Ascending aorta (tissue), 2 donors: ENCODE measurements at regions not wholly inside any gene's neighbourhood (a gene's known extent, or its start where the extent isn't known, plus 50 kb on each side); places are given as distances from the start of the nearest gene placed in this dataset.

Source experiments
- DNase-seq, 2 donors: peaks; one replicate each; pipeline ENCODE4 v3.0.0-alpha.2; 2019; ENCODE audit warnings: low spot score in 2 of 2
- H3K27ac ChIP-seq, 2 donors: fragments of 200-600 bp; sonication (generic); one replicate each; pipeline ENCODE4 v1.5.1; 2016 to 2017; ENCODE audit warnings: mild to moderate bottlenecking in 1 of 2
- H3K27me3 ChIP-seq: fragments of 200-600 bp; sonication (generic); one replicate; pipeline ENCODE4 v1.5.1; 2017
- H3K36me3 ChIP-seq, 2 donors: fragments of 200-600 bp; sonication (generic); one replicate each; pipeline ENCODE4 v1.5.1; 2016
- H3K4me1 ChIP-seq, 2 donors: fragments of 200-600 bp; sonication (generic); one replicate each; pipeline ENCODE4 v1.5.1; 2016 to 2017; ENCODE audit warnings: mild to moderate bottlenecking in 1 of 2
- H3K4me3 ChIP-seq, 2 donors: fragments of 200-600 bp; sonication (generic); one replicate each; pipeline ENCODE4 v1.5.1; 2016 to 2017; ENCODE audit warnings: mild to moderate bottlenecking in 1 of 2
- H3K9me3 ChIP-seq, 2 donors: fragments of 200-600 bp; sonication (generic); one replicate each; pipeline ENCODE4 v1.5.1; 2016
- intact Hi-C: fragments of 100-400 bp; cut with DNase I; formaldehyde crosslinking; loops from one replicate; pipeline ENCODE4 v1.15.1; 2023
- TF ChIP-seq, protein P1 (sequence below), 3 experiments: fragments of 200-600 bp in 2 of 3; fragments of 450-650 bp in 1 of 3; sonication (generic) in 2 of 3; IDR thresholded peaks; one replicate each; pipeline ENCODE4 v1.5.1; 2016 to 2019; ENCODE audit warnings: antibody characterized with exemption in 3 of 3, mild to moderate bottlenecking in 1 of 3, moderate library complexity in 1 of 3

DNA sequence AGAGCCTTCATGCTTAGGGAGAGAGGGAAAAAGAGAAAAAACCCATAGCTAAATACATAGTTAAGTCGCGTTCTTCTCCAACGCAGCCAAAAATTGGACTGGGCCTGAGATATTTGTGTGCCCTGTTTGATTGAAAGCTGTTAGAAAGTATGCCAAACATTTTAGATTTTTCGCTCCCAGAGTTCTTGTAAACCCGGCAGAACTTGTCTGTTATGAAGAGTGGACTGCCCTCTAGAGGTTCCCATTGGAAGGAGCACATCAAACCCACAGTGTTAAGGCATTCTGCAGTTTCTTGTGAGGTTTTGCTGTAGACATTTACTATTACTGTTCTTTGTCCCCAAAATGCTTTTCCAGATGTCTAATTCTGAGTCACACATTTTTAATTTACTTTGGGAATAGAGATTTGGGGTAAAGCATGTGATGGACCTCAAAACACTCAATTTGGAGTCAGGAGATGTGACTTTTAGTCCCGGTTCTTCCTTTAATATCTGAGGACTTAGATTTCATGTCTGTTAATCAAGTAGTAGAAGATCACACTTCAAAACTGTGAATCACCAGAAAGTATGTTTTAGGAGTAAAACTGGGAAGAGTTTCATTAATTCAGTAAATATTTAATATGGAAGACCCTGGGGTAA, 96.6 kb downstream of the PCSK1 start:
- Histone ChIP-seq H3K36me3 (no peaks in the 10 kb centered on the region), H3K4me1 (peaks cover 11 to 67% of the 10 kb centered on the region in 2 donors), H3K9me3 (no peaks in the 10 kb centered on the region), H3K27ac (peak overlapping the region; percentile 80 to 81), H3K27me3 (no peaks in the 10 kb centered on the region), H3K4me3 (no peak overlapping the region)
- DNase-seq, result peak in 1 of 2 donors; percentile 91
- TF ChIP-seq, protein P1, sequence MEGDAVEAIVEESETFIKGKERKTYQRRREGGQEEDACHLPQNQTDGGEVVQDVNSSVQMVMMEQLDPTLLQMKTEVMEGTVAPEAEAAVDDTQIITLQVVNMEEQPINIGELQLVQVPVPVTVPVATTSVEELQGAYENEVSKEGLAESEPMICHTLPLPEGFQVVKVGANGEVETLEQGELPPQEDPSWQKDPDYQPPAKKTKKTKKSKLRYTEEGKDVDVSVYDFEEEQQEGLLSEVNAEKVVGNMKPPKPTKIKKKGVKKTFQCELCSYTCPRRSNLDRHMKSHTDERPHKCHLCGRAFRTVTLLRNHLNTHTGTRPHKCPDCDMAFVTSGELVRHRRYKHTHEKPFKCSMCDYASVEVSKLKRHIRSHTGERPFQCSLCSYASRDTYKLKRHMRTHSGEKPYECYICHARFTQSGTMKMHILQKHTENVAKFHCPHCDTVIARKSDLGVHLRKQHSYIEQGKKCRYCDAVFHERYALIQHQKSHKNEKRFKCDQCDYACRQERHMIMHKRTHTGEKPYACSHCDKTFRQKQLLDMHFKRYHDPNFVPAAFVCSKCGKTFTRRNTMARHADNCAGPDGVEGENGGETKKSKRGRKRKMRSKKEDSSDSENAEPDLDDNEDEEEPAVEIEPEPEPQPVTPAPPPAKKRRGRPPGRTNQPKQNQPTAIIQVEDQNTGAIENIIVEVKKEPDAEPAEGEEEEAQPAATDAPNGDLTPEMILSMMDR (IDR thresholded peaks at IDR 0.05), result peak; percentile 84 to 86 (median 84)
- intact Hi-C loops, result loop anchor here (1.0 to 10.0 kb wide), 6 partner anchors 112 to 689 kb away; partner anchors contain the start of genes ELL2 and RFESD

DNA sequence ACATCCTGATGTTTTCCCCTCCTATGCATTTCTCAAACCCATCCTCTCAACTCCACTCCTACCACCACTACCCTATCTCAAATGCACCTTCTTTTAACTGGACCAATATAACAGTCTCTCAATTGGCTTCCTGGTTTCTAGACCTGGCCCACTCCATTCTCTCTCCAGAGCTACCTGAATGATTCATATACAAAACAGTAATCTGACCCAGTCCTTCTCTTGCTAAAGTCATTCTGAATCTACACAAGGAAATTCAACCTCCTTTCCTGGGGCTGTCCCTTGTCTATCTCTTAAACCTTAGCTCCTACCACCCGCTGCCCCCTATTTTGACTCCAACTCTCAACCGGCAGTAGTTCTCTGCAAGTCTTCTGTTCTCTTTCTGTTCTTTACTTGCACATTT, 97.2 kb downstream of the PCSK1 start:
- TF ChIP-seq, protein P1 (IDR thresholded peaks at IDR 0.05), result no peak
- Histone ChIP-seq H3K4me1 (peaks cover 11 to 67% of the 10 kb centered on the region in 2 donors), H3K27ac (peak overlapping the region; percentile 80 to 81), H3K36me3 (no peaks in the 10 kb centered on the region), H3K9me3 (no peaks in the 10 kb centered on the region), H3K4me3 (no peak overlapping the region), H3K27me3 (no peaks in the 10 kb centered on the region)
- intact Hi-C loops, result loop anchor here (1.0 to 10.0 kb wide), 6 partner anchors 111 to 689 kb away; partner anchors contain the start of genes ELL2 and RFESD
- DNase-seq, result no peak

DNA sequence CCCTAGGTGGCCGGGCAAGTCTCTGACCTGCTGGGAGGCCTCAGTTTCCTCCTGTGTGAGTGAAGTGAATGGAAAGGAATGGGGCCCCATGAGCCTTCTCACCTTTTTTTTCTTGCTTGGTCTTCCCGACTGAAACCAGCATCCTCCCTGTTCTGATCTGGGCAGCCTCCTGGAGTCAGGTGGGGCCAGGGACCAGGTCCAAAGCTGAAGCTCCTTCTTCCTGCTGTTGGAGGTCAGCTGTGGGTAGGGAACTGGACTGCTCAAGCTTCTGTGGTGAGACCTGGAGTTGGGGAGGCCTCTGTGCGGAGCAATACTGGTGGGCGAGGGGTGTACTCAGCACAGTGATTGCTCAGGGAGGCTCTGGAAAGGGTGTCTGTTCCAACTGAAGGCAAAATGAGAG, 99.7 kb downstream of the PCSK1 start:
- intact Hi-C loops, result loop anchor here (5.0 to 10.0 kb wide), 3 partner anchors 36 to 109 kb away; no protein-coding TSS in a partner anchor
- Histone ChIP-seq H3K4me3 (peak overlapping the region in 1 of 2 donors; percentile 31), H3K4me1 (peaks cover 5 to 51% of the 10 kb centered on the region in 2 donors), H3K27ac (peak overlapping the region; percentile 44 to 53), H3K36me3 (no peaks in the 10 kb centered on the region), H3K9me3 (no peaks in the 10 kb centered on the region), H3K27me3 (no peaks in the 10 kb centered on the region)
- no peak for DNase-seq
- TF ChIP-seq, protein P1 (IDR thresholded peaks at IDR 0.05), result no peak

DNA sequence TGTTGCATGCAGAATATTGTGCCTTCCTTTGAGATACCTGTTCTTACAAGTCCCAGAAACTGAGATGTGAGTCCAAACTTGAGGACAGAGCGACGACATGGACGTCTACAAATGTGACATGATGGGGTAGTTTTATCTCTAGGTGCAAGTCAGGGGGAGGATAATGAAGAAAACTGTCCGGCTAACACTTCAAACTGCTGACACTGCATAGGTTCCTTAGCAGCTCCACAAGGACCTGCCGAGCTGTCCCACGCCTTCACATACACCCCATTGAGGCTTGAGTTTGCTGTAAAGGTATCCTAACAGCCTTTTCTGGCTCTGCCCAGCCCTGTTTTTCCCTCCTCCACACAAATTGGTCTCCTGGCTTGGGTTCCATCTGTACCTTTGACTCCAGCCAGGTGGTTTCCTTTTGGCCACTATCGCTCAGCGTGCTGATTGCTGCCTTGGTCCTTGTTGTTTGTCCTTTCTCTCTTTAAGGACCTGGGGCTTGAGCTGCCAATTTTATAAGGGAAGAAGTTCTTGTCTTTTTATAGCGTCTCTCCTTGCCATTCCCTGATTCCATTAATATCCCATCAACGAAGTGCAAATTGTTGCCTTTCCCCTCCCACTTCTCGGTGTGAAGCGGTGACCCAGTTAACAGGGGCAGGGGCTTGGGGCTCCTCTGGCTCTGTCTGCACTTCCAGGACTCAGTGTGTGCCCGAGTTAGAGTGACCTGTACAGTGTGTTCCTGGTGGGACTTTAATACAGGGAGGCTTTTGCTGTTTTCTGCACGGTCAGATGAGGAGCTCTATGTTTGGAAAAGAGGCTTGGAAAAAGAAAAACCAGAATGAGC, 100.3 kb downstream of the PCSK1 start:
- TF ChIP-seq, protein P1 (IDR thresholded peaks at IDR 0.05), result no peak
- no peak for DNase-seq
- no peaks in the 10 kb centered on the region for H3K9me3 ChIP-seq
- H3K27me3 ChIP-seq, result no peaks in the 10 kb centered on the region
- peak overlapping the region; percentile 44 to 53 for H3K27ac ChIP-seq
- peaks cover 5 to 46% of the 10 kb centered on the region in 2 donors for H3K4me1 ChIP-seq
- peak overlapping the region in 1 of 2 donors; percentile 31 for H3K4me3 ChIP-seq
- no peaks in the 10 kb centered on the region for H3K36me3 ChIP-seq
- intact Hi-C loops, result loop anchor here (5.0 to 10.0 kb wide), 3 partner anchors 35 to 108 kb away; no protein-coding TSS in a partner anchor

DNA sequence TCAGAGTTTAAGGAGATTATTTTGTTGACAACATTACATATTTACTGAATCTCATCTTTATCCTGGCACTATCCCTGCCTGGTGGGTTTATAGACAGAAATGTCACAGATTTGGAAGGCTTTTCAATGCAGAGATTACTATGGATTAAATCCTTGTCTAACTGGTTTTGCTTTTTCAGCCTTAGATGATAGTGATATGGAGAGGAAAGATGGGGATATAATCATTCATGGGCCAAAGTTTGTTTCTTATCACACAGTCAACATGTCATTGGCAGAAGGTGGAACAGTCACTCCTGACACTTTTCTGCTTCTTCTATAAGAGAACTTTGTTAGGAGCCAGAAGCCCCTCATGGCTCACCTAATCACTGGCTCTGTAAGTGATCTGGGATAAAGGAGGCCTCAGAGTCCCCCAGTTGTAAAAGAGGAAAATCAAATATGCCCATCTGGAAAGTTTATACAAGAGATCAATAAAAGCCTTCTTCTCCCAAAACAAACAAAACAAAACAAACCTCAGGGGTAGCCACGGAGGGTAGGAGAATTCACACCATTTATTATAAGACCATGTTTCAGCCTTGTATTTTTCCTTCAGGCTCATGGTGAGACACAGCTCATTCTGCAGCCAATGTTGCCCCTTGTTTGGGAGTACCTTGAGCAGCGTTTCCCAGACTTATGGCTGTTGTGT, 101.2 kb downstream of the PCSK1 start:
- H3K4me3 ChIP-seq, result no peak overlapping the region
- H3K36me3 ChIP-seq, result no peaks in the 10 kb centered on the region
- DNase-seq, result no peak
- intact Hi-C loops, result loop anchor here (5.0 to 10.0 kb wide), 3 partner anchors 35 to 107 kb away; no protein-coding TSS in a partner anchor
- H3K9me3 ChIP-seq, result no peaks in the 10 kb centered on the region
- H3K27ac ChIP-seq, result no peak overlapping the region
- H3K27me3 ChIP-seq, result no peaks in the 10 kb centered on the region
- TF ChIP-seq, protein P1 (IDR thresholded peaks at IDR 0.05), result no peak
- peaks cover 5 to 37% of the 10 kb centered on the region in 2 donors for H3K4me1 ChIP-seq
